ENCODE measurements at regions not wholly inside any gene's neighbourhood (a gene's known extent, or its start where the extent isn't known, plus 50 kb on each side); places are given as distances from the start of the nearest gene placed in this dataset.

- TF ChIP-seq CTCF (conservative IDR thresholded peaks at IDR 0.05; ENCODE audit: low read length), result no peak
- no peak for TF ChIP-seq EZH2phosphoT487 (IDR thresholded peaks at IDR 0.05; ENCODE audit: borderline replicate concordance)
Observed at GRCh38 chr5:174832025-174832424, 107.6 kb downstream of the MSX2 start.
